ENCODE measurements at regions not wholly inside any gene's neighbourhood (a gene's known extent, or its start where the extent isn't known, plus 50 kb on each side); places are given as distances from the start of the nearest gene placed in this dataset.
A peak's percentile ranks its signal among the peaks of the same experiment; 100 is the strongest.

- no peak for DNase-seq
These were observed 127.5 kb upstream of the GPR26 start for GRCh38 chr10:123538401-123539320.

GRCh38 chr10:123544986-123545385, 121.2 kb upstream of the GPR26 start:
- no peak for DNase-seq

DNA sequence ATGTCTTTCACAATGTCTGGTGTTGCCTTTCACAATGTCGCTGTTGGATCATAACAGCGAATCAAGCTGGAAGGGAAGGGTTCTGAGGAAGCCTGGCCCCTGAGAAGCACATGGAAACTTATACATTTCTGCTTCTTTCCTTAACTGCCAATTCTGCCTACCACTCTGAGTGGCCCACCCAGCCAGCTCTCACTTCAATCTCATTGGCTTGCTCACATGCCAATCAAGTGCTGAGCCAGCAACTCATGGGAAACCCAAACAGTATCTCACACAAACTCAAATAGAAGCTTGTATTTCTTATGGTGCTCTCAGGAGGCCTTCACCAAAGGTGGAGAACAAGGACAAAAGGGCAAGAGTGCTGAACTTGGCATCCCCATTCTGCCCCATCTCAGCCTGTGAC, 117.4 kb upstream of the GPR26 start:
- DNase-seq: no peak

- no peak for DNase-seq
These were observed 116.2 kb upstream of the GPR26 start for GRCh38 chr10:123549761-123550454.

DNA sequence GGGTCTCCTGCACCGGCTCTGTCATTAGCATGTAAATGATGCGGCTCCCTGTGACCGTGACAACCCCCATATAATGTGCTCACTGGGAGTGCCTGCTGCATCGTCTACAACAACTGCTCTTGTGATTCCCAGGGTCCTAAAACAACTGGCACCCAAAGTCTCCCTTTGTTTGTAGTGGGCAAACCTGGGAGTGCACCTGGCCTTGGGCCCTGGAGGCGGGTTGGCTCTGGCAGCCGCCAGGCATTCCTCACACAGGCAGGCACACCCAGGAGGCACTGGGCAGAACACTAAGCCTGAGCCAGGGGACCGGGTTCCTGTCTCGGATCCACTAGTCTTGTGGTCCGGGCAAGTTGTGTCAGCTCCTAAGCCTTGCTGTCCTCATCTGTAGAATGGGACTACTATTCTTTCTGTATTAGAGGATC, 115.5 kb upstream of the GPR26 start:
- DNase-seq: no peak

GRCh38 chr10:123551259-123551658, 114.9 kb upstream of the GPR26 start:
- no peak for DNase-seq

DNA sequence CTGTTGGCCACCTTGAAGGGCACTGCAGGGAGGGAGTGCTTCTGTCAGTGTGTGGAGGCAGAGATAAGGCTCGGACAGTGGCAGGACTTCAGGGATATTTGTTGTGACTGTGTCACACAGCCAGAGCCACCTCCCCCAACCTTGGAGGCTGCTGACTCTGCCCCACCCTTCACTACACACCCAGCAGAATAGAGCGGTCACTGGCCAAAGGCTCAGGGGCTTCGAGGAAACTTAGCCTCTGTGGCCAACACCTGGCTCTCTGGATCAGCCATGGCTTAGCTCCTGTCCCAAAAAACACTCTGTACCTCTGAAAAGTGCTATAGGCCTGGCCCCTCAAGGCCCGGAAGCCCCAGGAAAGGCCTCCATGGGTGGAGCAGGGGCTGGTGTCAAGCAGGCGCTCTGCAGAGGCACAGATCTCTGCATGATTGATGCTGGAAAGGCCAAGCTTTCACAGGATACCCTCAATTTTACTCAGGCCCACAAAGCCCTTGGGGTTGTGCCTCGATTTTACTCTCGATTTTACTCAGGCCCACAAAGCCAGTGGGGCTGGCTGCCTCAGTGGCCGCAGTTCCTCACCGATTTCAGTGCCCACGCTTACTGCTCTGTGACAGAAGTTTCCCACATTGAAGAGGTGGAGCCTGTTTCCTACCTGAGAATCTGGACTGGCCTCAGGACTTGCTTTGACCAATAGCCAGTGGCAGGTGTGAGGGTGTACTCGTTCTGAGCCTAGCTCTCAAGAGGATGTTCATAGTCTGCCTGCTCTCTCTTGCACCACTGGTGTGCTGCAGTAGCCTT, 113.2 kb upstream of the GPR26 start:
- no peak for DNase-seq

DNA sequence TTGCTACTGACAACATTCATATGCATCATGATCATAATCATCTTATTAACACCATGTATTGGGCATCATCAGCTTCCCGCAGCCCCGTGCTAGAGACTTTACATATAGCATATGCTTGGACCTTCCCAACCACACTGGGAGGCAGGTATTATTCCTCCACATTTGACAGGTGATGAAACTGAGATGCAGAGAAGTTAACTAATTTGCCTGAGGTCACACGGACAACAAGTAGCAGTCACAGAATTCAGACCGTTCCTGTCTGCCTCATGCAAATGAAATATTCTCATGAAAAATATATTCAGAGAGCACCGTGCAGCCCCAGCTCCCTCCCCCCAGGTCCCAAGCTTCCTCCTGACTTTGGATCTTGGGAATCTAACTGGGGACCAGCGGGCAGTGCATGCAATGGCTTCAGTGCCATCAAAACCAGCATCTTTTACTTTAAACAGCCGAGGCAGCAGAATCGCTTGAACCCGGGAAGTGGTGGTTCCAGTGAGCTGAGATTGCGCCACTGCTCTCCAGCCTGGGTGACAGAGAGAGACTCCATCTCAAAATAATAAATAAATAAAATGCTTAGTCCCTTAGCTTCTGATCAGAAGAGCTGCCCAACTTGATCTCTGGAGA, 112.2 kb upstream of the GPR26 start:
- DNase-seq: no peak

GRCh38 chr10:123554656-123555055, 111.5 kb upstream of the GPR26 start:
- DNase-seq: no peak

DNA sequence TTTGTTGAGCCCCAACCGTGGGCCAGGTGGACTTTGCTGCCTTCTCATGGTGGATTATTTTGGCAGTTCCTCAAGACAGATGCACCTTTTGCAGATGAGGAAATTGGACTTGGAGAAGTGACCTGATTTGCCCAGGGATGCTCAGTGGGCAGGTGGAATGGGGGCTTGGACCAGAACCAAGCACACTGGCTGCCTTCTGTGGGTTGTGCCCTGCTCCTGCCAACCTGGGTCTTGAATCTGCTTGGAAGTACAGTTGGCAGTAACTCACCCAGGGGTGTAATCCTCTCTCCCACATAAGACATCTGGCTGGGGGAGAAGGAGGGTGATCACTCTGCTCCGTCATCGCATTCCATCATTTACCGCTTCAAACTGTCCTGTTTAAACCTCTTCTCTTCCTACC, 110.5 kb upstream of the GPR26 start:
- no peak for DNase-seq

DNA sequence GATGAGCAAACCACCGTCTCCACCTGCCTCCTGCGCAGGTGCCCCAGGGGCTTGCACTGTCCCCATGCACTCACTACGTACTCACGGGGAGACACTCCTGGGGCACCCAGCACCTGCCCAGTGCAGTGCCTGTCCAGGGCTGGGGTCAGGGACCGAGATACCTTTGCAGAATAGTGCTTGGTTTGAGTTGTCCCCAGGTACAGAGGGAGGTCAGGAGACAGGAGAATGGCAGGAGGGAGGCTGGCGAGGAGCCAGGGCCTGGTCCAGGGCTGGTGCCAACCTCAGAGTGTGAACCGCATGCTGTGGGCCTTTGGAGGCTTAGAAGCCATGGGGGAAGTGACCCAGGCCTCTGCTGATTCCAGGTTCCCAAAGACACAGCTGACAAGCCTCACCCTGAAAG, 110.1 kb upstream of the GPR26 start:
- DNase-seq: no peak

GRCh38 chr10:123556736-123557135, 109.4 kb upstream of the GPR26 start:
- DNase-seq: no peak

DNA sequence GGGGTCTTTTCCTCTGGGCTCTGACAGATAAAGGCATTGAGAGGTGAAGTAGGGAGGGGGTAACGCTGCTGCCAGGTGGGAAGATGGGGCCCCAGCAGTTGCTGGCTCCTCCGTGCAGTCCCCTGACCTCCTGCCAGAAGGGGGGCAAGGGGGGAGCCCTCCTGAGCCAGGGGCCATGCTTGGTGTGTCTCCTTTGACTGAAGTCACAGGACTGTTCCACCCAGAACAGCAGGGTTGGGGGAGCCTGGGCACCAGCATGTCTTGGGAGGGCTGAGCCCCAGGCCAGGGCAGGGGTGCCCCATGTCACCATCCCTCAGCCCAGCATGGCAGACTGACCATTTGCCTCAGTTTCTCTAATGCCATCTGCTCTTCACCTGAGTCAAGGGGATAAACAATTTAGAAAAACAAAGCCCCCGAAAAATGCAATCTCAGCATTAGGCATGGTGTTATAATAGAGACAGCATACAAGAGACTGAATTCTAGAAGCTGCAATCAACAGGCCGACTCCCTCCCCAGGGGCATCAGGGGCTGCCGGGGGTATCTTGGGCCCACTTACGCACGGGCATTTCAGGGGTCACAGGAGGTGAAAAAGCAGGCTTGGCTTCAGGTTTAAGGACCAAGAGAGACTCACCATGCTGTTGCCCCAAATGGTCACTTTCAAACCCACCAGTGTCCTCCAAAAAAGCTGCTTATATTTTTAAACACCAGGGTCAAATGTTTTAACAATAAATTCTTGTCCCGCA, 108.6 kb upstream of the GPR26 start:
- no peak for DNase-seq

DNA sequence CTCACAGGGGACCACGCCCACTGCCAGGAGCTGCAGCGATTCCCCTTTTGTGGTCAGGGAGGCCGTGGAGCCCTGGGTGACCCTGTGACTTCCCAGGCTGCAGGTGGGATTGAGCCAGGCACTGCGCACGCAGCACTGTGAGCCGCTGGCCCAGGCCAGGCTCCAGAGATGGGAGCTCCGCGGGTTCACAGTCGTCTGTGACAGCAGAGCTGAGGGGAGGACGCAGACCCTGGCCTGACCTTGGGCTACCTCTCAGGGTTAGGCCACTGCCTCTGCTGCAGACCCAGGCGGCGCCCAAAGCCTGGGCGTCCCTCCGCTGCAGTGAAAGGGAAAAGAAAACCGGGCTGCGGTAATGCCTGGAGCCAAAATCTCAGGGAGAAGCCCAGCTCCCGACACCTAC, 107.5 kb upstream of the GPR26 start:
- no peak for DNase-seq

DNA sequence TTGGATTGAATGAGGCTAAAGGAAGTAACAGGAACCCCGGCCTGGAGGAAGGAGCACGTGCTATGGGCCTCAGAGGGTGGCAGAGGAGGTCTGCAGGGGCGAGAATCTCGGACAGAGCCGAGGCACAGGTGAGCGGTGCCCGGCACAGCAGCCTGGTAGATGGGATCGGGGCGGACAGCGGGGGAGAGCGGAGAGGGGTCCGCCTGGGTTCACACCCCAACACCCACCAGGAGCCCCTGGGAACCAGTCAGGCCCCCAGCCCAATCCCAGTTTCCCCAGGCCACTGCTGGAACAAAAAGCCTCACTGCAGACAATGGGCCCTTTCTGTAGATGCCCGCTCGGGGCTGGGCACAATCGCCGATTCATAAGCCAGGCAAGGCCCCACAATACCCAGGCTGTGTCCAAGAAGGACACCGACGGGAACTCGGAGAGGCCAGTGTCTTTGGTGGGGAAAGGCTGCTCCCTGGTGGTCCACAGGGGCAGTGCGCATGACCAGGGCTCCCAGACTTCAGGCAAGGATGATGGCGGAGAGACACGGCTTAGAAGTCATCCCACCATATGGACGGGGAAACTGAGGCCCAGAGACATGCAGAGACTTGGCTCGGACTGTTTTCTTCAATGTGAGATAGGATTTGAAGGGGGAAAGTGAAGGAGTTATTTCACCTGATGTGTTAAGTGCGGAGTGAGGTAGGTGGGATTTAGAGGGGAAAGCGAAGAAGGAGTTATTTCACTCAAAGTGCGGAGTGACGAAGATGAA, 106.9 kb upstream of the GPR26 start:
- peak; percentile 53 to 62 for DNase-seq

DNA sequence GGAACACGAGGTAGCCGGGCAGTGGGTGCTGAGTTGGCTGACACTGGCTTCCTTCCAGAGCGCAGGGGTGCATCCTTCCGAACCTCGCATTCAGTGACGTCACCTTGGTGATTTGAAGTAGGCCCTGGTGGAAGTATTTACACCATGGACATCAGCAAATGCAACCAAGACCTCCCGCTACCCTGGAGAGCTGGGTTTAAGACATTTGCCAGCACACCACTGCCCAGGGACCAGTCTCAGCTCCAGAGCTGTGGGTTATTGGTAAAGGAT, 106.4 kb upstream of the GPR26 start:
- DNase-seq: no peak

GRCh38 chr10:123560301-123561140, 105.6 kb upstream of the GPR26 start:
- no peak for DNase-seq

DNA sequence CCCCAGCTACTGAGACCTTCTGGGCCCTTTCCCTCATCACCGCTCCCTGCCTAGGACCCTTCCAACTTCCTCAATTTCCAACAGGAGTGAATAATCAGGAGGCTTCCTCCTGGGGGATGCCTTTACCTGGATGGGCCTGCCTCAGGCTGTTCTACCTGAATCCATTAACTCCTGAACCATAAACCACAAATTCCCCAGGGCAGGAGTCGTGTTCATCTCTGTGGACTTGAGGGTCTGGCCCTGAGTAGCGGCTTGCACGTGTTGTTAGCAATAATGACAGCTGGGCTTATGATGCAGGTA, 105.1 kb upstream of the GPR26 start:
- no peak for DNase-seq

DNA sequence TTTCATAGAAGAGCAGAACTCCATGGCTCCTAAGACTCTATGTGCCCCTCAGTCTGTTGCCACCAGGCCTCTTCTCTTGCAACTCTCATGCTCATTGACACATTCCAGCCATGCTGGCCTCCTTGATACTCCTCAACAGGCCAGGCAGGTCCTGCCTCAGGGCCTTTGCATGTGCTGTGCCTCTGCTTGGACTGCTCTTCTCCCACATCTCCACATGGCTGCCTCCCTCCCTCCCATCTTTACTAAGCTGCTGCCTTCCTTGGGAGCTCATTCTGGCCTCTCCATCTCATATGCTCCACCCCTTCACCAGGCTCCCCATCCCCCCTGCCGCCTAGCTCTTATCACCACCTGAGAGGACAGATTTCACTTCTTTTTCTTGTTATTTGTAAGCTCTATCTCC, 103.8 kb upstream of the GPR26 start:
- DNase-seq: no peak

GRCh38 chr10:123562811-123563580, 103.2 kb upstream of the GPR26 start:
- DNase-seq: no peak

DNA sequence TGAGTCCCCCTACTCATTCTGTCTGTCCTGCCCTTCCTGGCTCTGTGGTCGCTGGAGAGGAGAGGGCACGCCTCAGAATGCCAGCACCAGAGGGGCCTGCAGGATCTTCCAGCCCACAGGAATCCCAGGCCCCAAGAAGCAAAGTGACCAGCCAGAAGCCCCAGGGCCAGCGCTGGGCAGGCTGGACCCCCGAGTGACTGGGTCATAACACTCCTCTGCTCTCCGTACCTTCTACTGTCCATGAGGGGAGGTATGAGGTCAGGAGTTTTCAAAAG, 102.6 kb upstream of the GPR26 start:
- no peak for DNase-seq

Data from CD4-positive, alpha-beta T cell treated with Interleukin-4 for 1 hour (primary cell).